ENCODE measurements at regions not wholly inside any gene's neighbourhood (a gene's known extent, or its start where the extent isn't known, plus 50 kb on each side); places are given as distances from the start of the nearest gene placed in this dataset.

DNA sequence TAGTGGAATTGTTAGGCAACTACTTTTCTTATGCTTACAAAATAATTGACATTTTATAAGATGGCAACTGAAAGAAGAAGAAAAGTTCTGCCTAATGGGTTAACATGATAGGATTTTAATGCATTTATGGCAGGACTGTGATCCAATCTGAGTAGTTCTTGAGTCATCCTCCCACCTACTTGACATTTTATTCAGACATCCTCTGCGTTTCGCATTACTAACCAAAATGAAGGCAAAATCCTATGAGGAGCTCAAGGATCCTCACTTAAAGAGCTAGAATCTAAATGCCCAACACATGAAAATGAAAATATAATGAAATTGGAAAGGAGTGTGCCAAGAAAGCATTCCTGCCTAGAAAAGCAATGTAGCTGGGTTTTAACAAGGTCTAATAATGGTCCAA is 581.1 kb upstream of the SEMA6D start:
- no peak overlapping the region for H2BK5ac ChIP-seq (ENCODE audit: insufficient read length, low read length)
- no peak overlapping the region for H3T11ph ChIP-seq (ENCODE audit: low read length)
- H2AFZ ChIP-seq (ENCODE audit: low read length): no peak overlapping the region
- no peaks in the 10 kb centered on the region for H3K9me3 ChIP-seq (ENCODE audit: control insufficient read depth, low read depth, low read length)
- no peak overlapping the region for H3K4me2 ChIP-seq (ENCODE audit: insufficient read depth, insufficient read length, low read length)
- H3K79me2 ChIP-seq (ENCODE audit: insufficient read depth, low read length): no peaks in the 10 kb centered on the region
- Mint-ChIP-seq H3K4me1 (no peaks in the 10 kb centered on the region), H3K27me3 (ENCODE audit: low read depth) (no peaks in the 10 kb centered on the region), H3K36me3 (ENCODE audit: insufficient read depth in 1 of 3, low read depth in 3 of 3) (peaks cover 0 to 2% (median 0%) of the 10 kb centered on the region in 3 experiments; a peak in 4 of 7 replicates), H3K4me3 (no peak overlapping the region), H3K27ac (no peak overlapping the region), H3K9me3 (peaks cover 2 to 3% of the 10 kb centered on the region in 2 experiments; a peak in 4 of 5 replicates)
- H3K23me2 ChIP-seq (ENCODE audit: insufficient read length, low read depth, low read length, poor library complexity, severe bottlenecking): no peaks in the 10 kb centered on the region
- no peak overlapping the region for H3K14ac ChIP-seq (ENCODE audit: insufficient read depth, low read length)
- H3K18ac ChIP-seq (ENCODE audit: insufficient read length, low read depth, low read length): no peak overlapping the region
- no peak overlapping the region for H4K91ac ChIP-seq (ENCODE audit: insufficient read length, low read depth, low read length)
- DNase-seq: no peak
- WGBS (ENCODE audit: extremely low coverage, insufficient read length, low lambda C conversion rate): no CpG with 5 or more reads among the region's 2 CpGs
- no peak overlapping the region for H3K4ac ChIP-seq (ENCODE audit: low read depth, low read length)
- no peak overlapping the region for H3K9ac ChIP-seq (ENCODE audit: extremely low read depth, insufficient read length, low read length)
- H3K23ac ChIP-seq (ENCODE audit: insufficient read length, low read depth, low read length): no peak overlapping the region
- no peak overlapping the region for H2BK15ac ChIP-seq (ENCODE audit: low read depth, low read length)
- H2BK120ac ChIP-seq (ENCODE audit: low read depth, low read length, poor library complexity, severe bottlenecking): no peak overlapping the region
- TF ChIP-seq, protein P1, sequence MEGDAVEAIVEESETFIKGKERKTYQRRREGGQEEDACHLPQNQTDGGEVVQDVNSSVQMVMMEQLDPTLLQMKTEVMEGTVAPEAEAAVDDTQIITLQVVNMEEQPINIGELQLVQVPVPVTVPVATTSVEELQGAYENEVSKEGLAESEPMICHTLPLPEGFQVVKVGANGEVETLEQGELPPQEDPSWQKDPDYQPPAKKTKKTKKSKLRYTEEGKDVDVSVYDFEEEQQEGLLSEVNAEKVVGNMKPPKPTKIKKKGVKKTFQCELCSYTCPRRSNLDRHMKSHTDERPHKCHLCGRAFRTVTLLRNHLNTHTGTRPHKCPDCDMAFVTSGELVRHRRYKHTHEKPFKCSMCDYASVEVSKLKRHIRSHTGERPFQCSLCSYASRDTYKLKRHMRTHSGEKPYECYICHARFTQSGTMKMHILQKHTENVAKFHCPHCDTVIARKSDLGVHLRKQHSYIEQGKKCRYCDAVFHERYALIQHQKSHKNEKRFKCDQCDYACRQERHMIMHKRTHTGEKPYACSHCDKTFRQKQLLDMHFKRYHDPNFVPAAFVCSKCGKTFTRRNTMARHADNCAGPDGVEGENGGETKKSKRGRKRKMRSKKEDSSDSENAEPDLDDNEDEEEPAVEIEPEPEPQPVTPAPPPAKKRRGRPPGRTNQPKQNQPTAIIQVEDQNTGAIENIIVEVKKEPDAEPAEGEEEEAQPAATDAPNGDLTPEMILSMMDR (conservative IDR thresholded peaks at IDR 0.05): no peak
- H2BK12ac ChIP-seq (ENCODE audit: insufficient read length, low read depth, low read length): no peak overlapping the region
- no peak overlapping the region for H2AK5ac ChIP-seq (ENCODE audit: insufficient read length, low read length)
- no peaks in the 10 kb centered on the region for H4K20me1 ChIP-seq (ENCODE audit: control insufficient read depth, insufficient read depth, insufficient read length)
- H4K5ac ChIP-seq (ENCODE audit: insufficient read length, low read depth, low read length): no peak overlapping the region
- no peaks in the 10 kb centered on the region for H3K4me1 ChIP-seq (ENCODE audit: insufficient read depth, low read length)
- no peaks in the 10 kb centered on the region for H3K79me1 ChIP-seq (ENCODE audit: insufficient read depth, low read depth, low read length, poor library complexity, severe bottlenecking)
- no peak overlapping the region for H3K56ac ChIP-seq (ENCODE audit: insufficient read length, low read depth, low read length)
- H2BK20ac ChIP-seq (ENCODE audit: low read depth, low read length, poor library complexity, severe bottlenecking): no peak overlapping the region
- H3K27ac ChIP-seq (ENCODE audit: insufficient read length, low read depth, low read length): no peak overlapping the region
- no peak overlapping the region for H4K8ac ChIP-seq (replicated peaks; ENCODE audit: insufficient read length, low read depth, low read length)
- no peaks in the 10 kb centered on the region for H3K27me3 ChIP-seq (ENCODE audit: insufficient read depth, low read length)

Data from H9 (cell line).